ENCODE measurements at regions not wholly inside any gene's neighbourhood (a gene's known extent, or its start where the extent isn't known, plus 50 kb on each side); places are given as distances from the start of the nearest gene placed in this dataset.

- DNase-seq: no peak
- Histone ChIP-seq H3K36me3 (no peaks in the 10 kb centered on the region), H3K27ac (no peak overlapping the region), H3K4me1 (no peaks in the 10 kb centered on the region), H3K27me3 (no peaks in the 10 kb centered on the region), H3K9me3 (no peaks in the 10 kb centered on the region), H3K4me3 (no peak overlapping the region)
- no peak for TF ChIP-seq CTCF (IDR thresholded peaks at IDR 0.05)
- no peak for TF ChIP-seq POLR2A (IDR thresholded peaks at IDR 0.05)
Measured at GRCh38 chr6:145383428-145383827, 351.9 kb downstream of the EPM2A start.

- H3K27me3 ChIP-seq: no peaks in the 10 kb centered on the region
- no peak overlapping the region for H3K27ac ChIP-seq
- no peak overlapping the region for H3K4me3 ChIP-seq
- TF ChIP-seq POLR2A (IDR thresholded peaks at IDR 0.05): no peak
- TF ChIP-seq CTCF (IDR thresholded peaks at IDR 0.05): no peak
- no peaks in the 10 kb centered on the region for H3K4me1 ChIP-seq
- no peaks in the 10 kb centered on the region for H3K36me3 ChIP-seq
- H3K9me3 ChIP-seq: no peaks in the 10 kb centered on the region
- no peak for DNase-seq
Measured at GRCh38 chr6:145384503-145384902, 350.8 kb downstream of the EPM2A start.

- no peak overlapping the region for H3K4me3 ChIP-seq
- H3K4me1 ChIP-seq: no peaks in the 10 kb centered on the region
- H3K27ac ChIP-seq: no peak overlapping the region
- no peaks in the 10 kb centered on the region for H3K36me3 ChIP-seq
- DNase-seq: no peak
- no peaks in the 10 kb centered on the region for H3K27me3 ChIP-seq
- no peak for TF ChIP-seq CTCF (IDR thresholded peaks at IDR 0.05)
- TF ChIP-seq POLR2A (IDR thresholded peaks at IDR 0.05): no peak
- H3K9me3 ChIP-seq: no peaks in the 10 kb centered on the region
Measured at GRCh38 chr6:145396499-145396898, 338.8 kb downstream of the EPM2A start.

- Histone ChIP-seq H3K36me3 (no peaks in the 10 kb centered on the region), H3K27me3 (no peaks in the 10 kb centered on the region), H3K27ac (no peak overlapping the region), H3K4me1 (no peaks in the 10 kb centered on the region), H3K9me3 (no peaks in the 10 kb centered on the region), H3K4me3 (no peak overlapping the region)
- TF ChIP-seq CTCF (IDR thresholded peaks at IDR 0.05) (no peak), POLR2A (IDR thresholded peaks at IDR 0.05) (no peak)
- no peak for DNase-seq
Measured at GRCh38 chr6:145400508-145400907, 334.8 kb downstream of the EPM2A start.

- Histone ChIP-seq H3K4me3 (no peak overlapping the region), H3K27me3 (no peaks in the 10 kb centered on the region), H3K36me3 (no peaks in the 10 kb centered on the region), H3K9me3 (no peaks in the 10 kb centered on the region), H3K4me1 (no peaks in the 10 kb centered on the region), H3K27ac (no peak overlapping the region)
- no peak for TF ChIP-seq POLR2A (IDR thresholded peaks at IDR 0.05)
- TF ChIP-seq CTCF (IDR thresholded peaks at IDR 0.05): no peak
- no peak for DNase-seq
Measured at GRCh38 chr6:145405006-145405551, 330.2 kb downstream of the EPM2A start.

- no peaks in the 10 kb centered on the region for H3K4me1 ChIP-seq
- no peak overlapping the region for H3K4me3 ChIP-seq
- no peaks in the 10 kb centered on the region for H3K27me3 ChIP-seq
- DNase-seq: no peak
- no peaks in the 10 kb centered on the region for H3K36me3 ChIP-seq
- H3K27ac ChIP-seq: no peak overlapping the region
- TF ChIP-seq POLR2A (IDR thresholded peaks at IDR 0.05) (no peak), CTCF (IDR thresholded peaks at IDR 0.05) (no peak)
- H3K9me3 ChIP-seq: no peaks in the 10 kb centered on the region
Measured at GRCh38 chr6:145406783-145407182, 328.5 kb downstream of the EPM2A start.

Measured in Peyer's patch (tissue), 4 donors.